HepG2 (cell line): ENCODE measurements at regions not wholly inside any gene's neighbourhood (a gene's known extent, or its start where the extent isn't known, plus 50 kb on each side); places are given as distances from the start of the nearest gene placed in this dataset.

Experiments used
- ATAC-seq: fragments of 200-7000 bp; cut with Tn5 transposase; 3 replicates; pipeline ENCODE4 v1.9.1; 2020; ENCODE audit warnings: mild to moderate bottlenecking, moderate library complexity
- BruUV-seq: library from RNA; stranded (reverse); fragments of 400-500 nt; replicated peaks from 2 replicates; lab custom pipeline; 2021; lab: Mats Ljungman, UMichigan
- CTCF ChIA-PET: fragments of 300-600 bp; formaldehyde crosslinking; extraction: SDS; loops from one replicate; lab custom pipeline; 2021; ENCODE audit warnings: low total read pairs, inconsistent platforms, low intra/inter-chr PET ratio; lab: Yijun Ruan, JAX
- POLR2A ChIA-PET: fragments of 350-600 bp; sonication (Branson Sonifier 250); formaldehyde crosslinking; loops from one replicate; lab custom pipeline; 2020; ENCODE audit warnings: antibody characterized with exemption, inconsistent platforms; lab: Yijun Ruan, JAX
- DNase-seq: peaks from one replicate; pipeline ENCODE4 v3.0.0-alpha.2; 2015; ENCODE audit warnings: low spot score
- FAIRE-seq: peaks from 3 replicates; lab custom pipeline; 2011; peaks lifted over from hg19 to GRCh38; lab: Jason Lieb, UNC
- H2AFZ ChIP-seq: one replicate; pipeline ENCODE4 v1.6.1; 2011; ENCODE audit warnings: low read length, inconsistent platforms
- H3K27ac ChIP-seq: fragments of 300-600 bp; 3 replicates; pipeline ENCODE4 v1.8.0; 2011; ENCODE audit warnings: mixed run types, mild to moderate bottlenecking, mixed read lengths, low read length, inconsistent platforms; ENCODE audit not compliant: insufficient read depth; ENCODE audit errors: extremely low read length
- H3K27me3 ChIP-seq, 2 experiments: fragments of 200-600 bp in 1 of 2; 2 replicates in 1 of 2; 3 replicates in 1 of 2; pipeline versions ENCODE4 v1.6.0 to v1.8.0; 2011; ENCODE audit warnings: low read length in 2 of 2, mild to moderate bottlenecking in 2 of 2, moderate library complexity in 2 of 2, inconsistent platforms in 1 of 2; ENCODE audit not compliant: insufficient read depth in 2 of 2, control insufficient read depth in 1 of 2
- H3K36me3 ChIP-seq, 2 experiments: fragments of 200-600 bp in 1 of 2; replicated peaks in 1 of 2; 2 replicates in 1 of 2; 3 replicates in 1 of 2; pipeline versions ENCODE4 v1.5.1 to v1.8.0; 2011; ENCODE audit warnings: low read length in 2 of 2, inconsistent platforms in 1 of 2; ENCODE audit not compliant: insufficient read depth in 2 of 2, control insufficient read depth in 1 of 2
- H3K4me1 ChIP-seq: 2 replicates; pipeline ENCODE4 v1.5.1; 2012; ENCODE audit warnings: low read length, inconsistent platforms; ENCODE audit not compliant: insufficient read depth
- H3K4me2 ChIP-seq: 2 replicates; pipeline ENCODE4 v1.6.0; 2011; ENCODE audit warnings: low read depth, low read length, inconsistent platforms
- H3K4me3 ChIP-seq, 3 experiments: fragments of 200-600 bp in 1 of 3; sonication (generic), shearing (Covaris generic) in 1 of 3; replicated peaks in 1 of 3; 2 replicates each; pipeline ENCODE4 v1.5.1; 2011 to 2016; ENCODE audit warnings: low read length in 3 of 3, inconsistent platforms in 2 of 3, low read depth in 2 of 3, mild to moderate bottlenecking in 2 of 3, control low read depth in 1 of 3, mixed read lengths in 1 of 3; ENCODE audit not compliant: insufficient read depth in 1 of 3
- H3K79me2 ChIP-seq: one replicate; pipeline ENCODE4 v1.6.1; 2011; ENCODE audit warnings: low read length, inconsistent platforms; ENCODE audit not compliant: insufficient read depth
- H3K9ac ChIP-seq: 2 replicates; pipeline ENCODE4 v1.6.0; 2011; ENCODE audit warnings: mild to moderate bottlenecking, low read depth, low read length, inconsistent platforms; ENCODE audit not compliant: insufficient read depth
- H3K9me3 ChIP-seq: 2 replicates; pipeline ENCODE4 v1.5.1; 2012; ENCODE audit warnings: mild to moderate bottlenecking, low read length
- H4K20me1 ChIP-seq: 2 replicates; pipeline ENCODE4 v1.6.0; 2011; ENCODE audit warnings: inconsistent platforms, mild to moderate bottlenecking, low read length, moderate library complexity; ENCODE audit not compliant: insufficient read depth
- CEBPB ChIP-seq: IDR thresholded peaks from 2 replicates; pipeline ENCODE4 v1.6.1; 2011; ENCODE audit warnings: low read depth, low read length, improper control_type of control experiment, borderline replicate concordance
- GLMP ChIP-seq: sonication (generic); formaldehyde crosslinking; IDR thresholded peaks from 2 replicates; pipeline ENCODE4 v1.9.0; 2021; ENCODE audit warnings: missing genetic modification reagents, mild to moderate bottlenecking, borderline replicate concordance
- RELA ChIP-seq: sonication (generic); formaldehyde crosslinking; IDR thresholded peaks from 2 replicates; pipeline ENCODE4 v1.4.0; 2020; ENCODE audit warnings: missing genetic modification reagents
- THAP9 ChIP-seq: sonication (generic); formaldehyde crosslinking; IDR thresholded peaks from 2 replicates; pipeline ENCODE4; 2020; ENCODE audit warnings: missing genetic modification reagents, mild to moderate bottlenecking, borderline replicate concordance
- TP53 ChIP-seq: sonication (generic); formaldehyde crosslinking; conservative IDR thresholded peaks from 2 replicates; pipeline ENCODE4 v1.4.0; 2020; ENCODE audit warnings: missing genetic modification reagents
- WGBS: methylation state at CpG from one replicate; pipeline ENCODE4 v1.1.6; 2017; ENCODE audit warnings: low lambda C conversion rate; 5-methylcytosine and 5-hydroxymethylcytosine counted together
- in situ Hi-C: cut with HindIII; loops from 2 replicates; pipeline ENCODE4 v1.10.0; 2017; ENCODE audit warnings: low pct_unique_long_range_greater_than_20kb; ENCODE audit not compliant: extremely low pct_ligation_motif_present
- intact Hi-C: fragments of 100-400 bp; cut with micrococcal nuclease; formaldehyde crosslinking; loops from one replicate; pipeline ENCODE4 v1.10.0; 2022; ENCODE audit not compliant: unreplicated experiment
- TF ChIP-seq, protein P1 (sequence below): IDR thresholded peaks from 2 replicates; pipeline ENCODE4 v1.6.1; 2016; ENCODE audit warnings: missing biosample characterization, missing genetic modification reagents, low read depth

DNA sequence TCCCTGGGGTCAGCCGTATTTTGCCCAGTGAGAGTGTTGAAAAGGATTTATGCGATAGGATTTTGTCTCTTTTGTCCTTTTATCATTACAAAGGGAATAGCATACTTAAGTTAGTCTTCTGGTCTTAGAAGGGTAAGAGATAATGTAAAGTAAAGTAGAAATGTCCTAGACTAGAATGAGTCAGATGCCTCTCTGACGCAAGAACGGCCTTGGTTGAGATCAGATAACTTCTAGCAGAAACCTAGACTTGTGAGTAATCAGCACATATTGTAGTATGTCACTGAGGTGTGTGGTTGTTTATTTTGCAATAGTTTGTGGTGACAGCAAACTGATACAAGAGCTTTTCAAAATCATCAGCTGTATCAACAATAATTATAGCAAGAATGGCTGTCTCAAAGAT, 866.1 kb downstream of the NSUN3 start (continued):
- TF ChIP-seq TP53 (CRISPR knock-in tag) (no peak), RELA (CRISPR knock-in tag) (no peak), CEBPB (peak; percentile 82), GLMP (CRISPR knock-in tag) (no peak)

GRCh38 chr3:94935738-94936580, 873.1 kb downstream of the NSUN3 start:
- BruUV-seq = no TSS peak
- intact Hi-C loops (no loop called here), in situ Hi-C loops (no loop called here)
- DNase-seq (peak; percentile 3), ATAC-seq (0 out of 3 replicates have a peak, but pooled peaks have one; percentile 32), FAIRE-seq (no peak)
- H2AFZ ChIP-seq = no peak overlapping the region
- POLR2A ChIA-PET = no interaction called here
- no peaks in the 10 kb centered on the region for H4K20me1 ChIP-seq
- no peak overlapping the region for H3K4me2 ChIP-seq
- H3K27me3 ChIP-seq = no peaks in the 10 kb centered on the region
- no peak for TF ChIP-seq THAP9
- TF ChIP-seq, protein P1, sequence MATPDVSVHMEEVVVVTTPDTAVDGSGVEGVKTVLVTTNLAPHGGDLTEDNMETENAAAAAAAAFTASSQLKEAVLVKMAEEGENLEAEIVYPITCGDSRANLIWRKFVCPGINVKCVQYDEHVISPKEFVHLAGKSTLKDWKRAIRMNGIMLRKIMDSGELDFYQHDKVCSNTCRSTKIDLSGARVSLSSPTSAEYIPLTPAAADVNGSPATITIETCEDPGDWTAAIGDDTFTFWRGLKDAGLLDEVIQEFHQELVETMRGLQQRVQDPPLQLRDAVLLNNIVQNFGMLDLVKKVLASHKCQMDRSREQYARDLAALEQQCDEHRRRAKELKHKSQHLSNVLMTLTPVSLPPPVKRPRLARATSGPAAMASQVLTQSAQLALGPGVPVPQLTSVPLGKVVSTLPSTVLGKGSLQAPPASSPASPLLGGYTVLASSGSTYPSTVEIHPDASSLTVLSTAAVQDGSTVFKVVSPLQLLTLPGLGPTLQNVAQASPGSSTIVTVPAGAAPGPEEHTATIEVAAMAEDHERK = no peak
- TF ChIP-seq GLMP (CRISPR knock-in tag) = no peak
- H3K9me3 ChIP-seq = no peaks in the 10 kb centered on the region
- no peak overlapping the region for H3K9ac ChIP-seq
- CTCF ChIA-PET = no interaction called here
- H3K36me3 ChIP-seq = no peaks in the 10 kb centered on the region
- WGBS = 28% methylated on average over 5 of the region's 5 CpGs
- no peaks in the 10 kb centered on the region for H3K79me2 ChIP-seq
- H3K4me1 ChIP-seq = no peaks in the 10 kb centered on the region
- no peak overlapping the region for H3K4me3 ChIP-seq
- no peak overlapping the region for H3K27ac ChIP-seq
